ENCODE measurements at regions not wholly inside any gene's neighbourhood (a gene's known extent, or its start where the extent isn't known, plus 50 kb on each side); places are given as distances from the start of the nearest gene placed in this dataset.

- peaks cover 12% of the 10 kb centered on the region for H3K4me1 Mint-ChIP-seq (ENCODE audit: insufficient read depth, unreplicated experiment)
Measured at GRCh38 chr16:51807551-51807950, 656.5 kb upstream of the SALL1 start.

GRCh38 chr16:51801635-51802034, 650.6 kb upstream of the SALL1 start:
- TF ChIP-seq, protein P1, sequence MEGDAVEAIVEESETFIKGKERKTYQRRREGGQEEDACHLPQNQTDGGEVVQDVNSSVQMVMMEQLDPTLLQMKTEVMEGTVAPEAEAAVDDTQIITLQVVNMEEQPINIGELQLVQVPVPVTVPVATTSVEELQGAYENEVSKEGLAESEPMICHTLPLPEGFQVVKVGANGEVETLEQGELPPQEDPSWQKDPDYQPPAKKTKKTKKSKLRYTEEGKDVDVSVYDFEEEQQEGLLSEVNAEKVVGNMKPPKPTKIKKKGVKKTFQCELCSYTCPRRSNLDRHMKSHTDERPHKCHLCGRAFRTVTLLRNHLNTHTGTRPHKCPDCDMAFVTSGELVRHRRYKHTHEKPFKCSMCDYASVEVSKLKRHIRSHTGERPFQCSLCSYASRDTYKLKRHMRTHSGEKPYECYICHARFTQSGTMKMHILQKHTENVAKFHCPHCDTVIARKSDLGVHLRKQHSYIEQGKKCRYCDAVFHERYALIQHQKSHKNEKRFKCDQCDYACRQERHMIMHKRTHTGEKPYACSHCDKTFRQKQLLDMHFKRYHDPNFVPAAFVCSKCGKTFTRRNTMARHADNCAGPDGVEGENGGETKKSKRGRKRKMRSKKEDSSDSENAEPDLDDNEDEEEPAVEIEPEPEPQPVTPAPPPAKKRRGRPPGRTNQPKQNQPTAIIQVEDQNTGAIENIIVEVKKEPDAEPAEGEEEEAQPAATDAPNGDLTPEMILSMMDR (IDR thresholded peaks at IDR 0.05; ENCODE audit: unreplicated experiment): no peak
- DNase-seq (ENCODE audit: unreplicated experiment): no peak
- Mint-ChIP-seq H3K9me3 (ENCODE audit: unreplicated experiment) (no peaks in the 10 kb centered on the region), H3K4me1 (ENCODE audit: insufficient read depth, unreplicated experiment) (no peaks in the 10 kb centered on the region), H3K27ac (ENCODE audit: low read depth, unreplicated experiment) (no peak overlapping the region), H3K4me3 (ENCODE audit: unreplicated experiment) (no peak overlapping the region), H3K36me3 (ENCODE audit: insufficient read depth, unreplicated experiment) (no peaks in the 10 kb centered on the region), H3K27me3 (ENCODE audit: insufficient read depth, unreplicated experiment) (no peaks in the 10 kb centered on the region)
- no TSS peak for BruUV-seq (replicated peaks)
- ChIA-PET CTCF (interaction anchor here (2.0 kb wide), 1 partner anchor 17 kb away, joined by 12 read pairs; no protein-coding TSS in a partner anchor), POLR2A (no interaction called here)
- intact Hi-C loops (cut with micrococcal nuclease): no loop called here

More at GRCh38 chr16:51807551-51807950, 656.5 kb upstream of the SALL1 start:
- no peaks in the 10 kb centered on the region for H3K27me3 Mint-ChIP-seq (ENCODE audit: insufficient read depth, unreplicated experiment)
- BruUV-seq (replicated peaks): no TSS peak
- no peak overlapping the region for H3K4me3 Mint-ChIP-seq (ENCODE audit: unreplicated experiment)
- TF ChIP-seq, protein P1 (IDR thresholded peaks at IDR 0.05; ENCODE audit: unreplicated experiment): no peak
- no peak overlapping the region for H3K27ac Mint-ChIP-seq (ENCODE audit: low read depth, unreplicated experiment)
- POLR2A ChIA-PET: no interaction called here
- CTCF ChIA-PET: interaction anchor here (0.7 kb wide), 1 partner anchor 11 kb away, joined by 3 read pairs; no protein-coding TSS in a partner anchor
- peak; percentile 44 for DNase-seq (ENCODE audit: unreplicated experiment)
- H3K9me3 Mint-ChIP-seq (ENCODE audit: unreplicated experiment): no peaks in the 10 kb centered on the region
- H3K36me3 Mint-ChIP-seq (ENCODE audit: insufficient read depth, unreplicated experiment): peaks cover 8% of the 10 kb centered on the region
- intact Hi-C loops (cut with micrococcal nuclease): no loop called here

DNA sequence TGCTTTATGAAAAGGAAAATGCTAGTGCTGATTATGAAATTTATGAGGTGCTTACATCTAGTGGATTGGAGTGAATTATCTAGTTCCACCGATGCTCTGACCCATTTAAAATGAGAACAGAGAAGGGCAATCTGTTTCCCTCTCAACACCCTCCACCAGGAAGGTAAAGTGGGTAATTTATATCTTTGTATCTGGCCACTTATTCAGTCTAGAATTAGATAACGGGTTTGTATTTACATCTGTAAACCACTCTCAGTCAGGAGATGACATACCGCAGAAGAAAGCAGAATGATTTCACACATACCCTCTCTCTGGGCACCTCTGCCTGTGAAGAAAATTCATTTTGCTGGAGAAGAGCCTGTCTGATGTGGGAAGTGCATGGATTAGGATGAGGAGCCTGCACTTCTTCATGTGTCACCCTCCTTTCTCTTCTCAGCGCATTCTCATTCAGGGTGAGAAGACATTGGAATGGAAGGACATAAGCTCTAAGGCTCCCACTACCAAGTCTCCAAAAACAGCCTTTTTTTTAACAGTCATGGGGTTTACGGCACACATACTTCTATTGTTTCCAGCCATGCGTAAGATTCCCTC, 646.7 kb upstream of the SALL1 start:
- H3K9me3 Mint-ChIP-seq (ENCODE audit: unreplicated experiment): no peaks in the 10 kb centered on the region
- ChIA-PET CTCF (no interaction called here), POLR2A (interaction anchor here (1.2 kb wide), 1 partner anchor 36 kb away, joined by 3 read pairs; no protein-coding TSS in a partner anchor)
- H3K27ac Mint-ChIP-seq (ENCODE audit: low read depth, unreplicated experiment): no peak overlapping the region
- no peaks in the 10 kb centered on the region for H3K36me3 Mint-ChIP-seq (ENCODE audit: insufficient read depth, unreplicated experiment)
- no peak overlapping the region for H3K4me3 Mint-ChIP-seq (ENCODE audit: unreplicated experiment)
- H3K27me3 Mint-ChIP-seq (ENCODE audit: insufficient read depth, unreplicated experiment): no peaks in the 10 kb centered on the region
- TF ChIP-seq, protein P1 (IDR thresholded peaks at IDR 0.05; ENCODE audit: unreplicated experiment): no peak
- intact Hi-C loops (cut with micrococcal nuclease): no loop called here
- BruUV-seq (replicated peaks): no TSS peak
- no peak for DNase-seq (ENCODE audit: unreplicated experiment)
- no peaks in the 10 kb centered on the region for H3K4me1 Mint-ChIP-seq (ENCODE audit: insufficient read depth, unreplicated experiment)

GRCh38 chr16:51779240-51779639, 628.2 kb upstream of the SALL1 start:
- H3K4me1 Mint-ChIP-seq (ENCODE audit: insufficient read depth, unreplicated experiment): no peaks in the 10 kb centered on the region
- CTCF ChIA-PET: no interaction called here
- no TSS peak for BruUV-seq (replicated peaks)
- intact Hi-C loops (cut with micrococcal nuclease): no loop called here
- no peaks in the 10 kb centered on the region for H3K27me3 Mint-ChIP-seq (ENCODE audit: insufficient read depth, unreplicated experiment)
- TF ChIP-seq, protein P1 (IDR thresholded peaks at IDR 0.05; ENCODE audit: unreplicated experiment): no peak
- DNase-seq (ENCODE audit: unreplicated experiment): no peak
- POLR2A ChIA-PET: no interaction called here
- no peak overlapping the region for H3K4me3 Mint-ChIP-seq (ENCODE audit: unreplicated experiment)
- H3K36me3 Mint-ChIP-seq (ENCODE audit: insufficient read depth, unreplicated experiment): no peaks in the 10 kb centered on the region
- no peak overlapping the region for H3K27ac Mint-ChIP-seq (ENCODE audit: low read depth, unreplicated experiment)
- no peaks in the 10 kb centered on the region for H3K9me3 Mint-ChIP-seq (ENCODE audit: unreplicated experiment)
